HepG2 (cell line): ENCODE measurements at regions not wholly inside any gene's neighbourhood (a gene's known extent, or its start where the extent isn't known, plus 50 kb on each side); places are given as distances from the start of the nearest gene placed in this dataset.

Experiments used
- POLR2A ChIP-seq, 2 experiments: IDR thresholded peaks; 2 replicates each; pipeline ENCODE4 v1.6.1; 2011; ENCODE audit warnings: low read depth in 2 of 2, low read length in 2 of 2, mild to moderate bottlenecking in 1 of 2, moderate library complexity in 1 of 2; ENCODE audit not compliant: insufficient read depth in 1 of 2
- POLR2AphosphoS5 ChIP-seq: IDR thresholded peaks from 2 replicates; pipeline ENCODE4 v1.6.1; 2012; ENCODE audit warnings: low read depth, low read length
- TCF7 ChIP-seq: sonication (generic); IDR thresholded peaks from 2 replicates; pipeline ENCODE4 v1.6.1; 2016; ENCODE audit warnings: antibody characterized with exemption, low read depth
- ZNF138 ChIP-seq: sonication (generic); formaldehyde crosslinking; IDR thresholded peaks from 2 replicates; pipeline ENCODE4 v1.5.0; 2020; ENCODE audit warnings: mild to moderate bottlenecking, low read depth, missing genetic modification reagents
- ZNF331 ChIP-seq: sonication (generic); formaldehyde crosslinking; IDR thresholded peaks from 2 replicates; pipeline ENCODE4 v1.4.0; 2020; ENCODE audit warnings: missing genetic modification reagents
- ZNF577 ChIP-seq: sonication (generic); formaldehyde crosslinking; IDR thresholded peaks from 2 replicates; pipeline ENCODE4 v1.4.0; 2020; ENCODE audit warnings: mild to moderate bottlenecking, low read depth, missing genetic modification reagents, borderline replicate concordance
- ZNF879 ChIP-seq: sonication (generic); formaldehyde crosslinking; IDR thresholded peaks from 2 replicates; pipeline ENCODE4 v1.8.1; 2023; ENCODE audit warnings: missing genetic modification reagents
- TF ChIP-seq, protein P1 (sequence below): sonication (generic); formaldehyde crosslinking; IDR thresholded peaks from 2 replicates; pipeline ENCODE4 v1.5.0; 2020; ENCODE audit warnings: mild to moderate bottlenecking, missing genetic modification reagents, moderate library complexity

DNA sequence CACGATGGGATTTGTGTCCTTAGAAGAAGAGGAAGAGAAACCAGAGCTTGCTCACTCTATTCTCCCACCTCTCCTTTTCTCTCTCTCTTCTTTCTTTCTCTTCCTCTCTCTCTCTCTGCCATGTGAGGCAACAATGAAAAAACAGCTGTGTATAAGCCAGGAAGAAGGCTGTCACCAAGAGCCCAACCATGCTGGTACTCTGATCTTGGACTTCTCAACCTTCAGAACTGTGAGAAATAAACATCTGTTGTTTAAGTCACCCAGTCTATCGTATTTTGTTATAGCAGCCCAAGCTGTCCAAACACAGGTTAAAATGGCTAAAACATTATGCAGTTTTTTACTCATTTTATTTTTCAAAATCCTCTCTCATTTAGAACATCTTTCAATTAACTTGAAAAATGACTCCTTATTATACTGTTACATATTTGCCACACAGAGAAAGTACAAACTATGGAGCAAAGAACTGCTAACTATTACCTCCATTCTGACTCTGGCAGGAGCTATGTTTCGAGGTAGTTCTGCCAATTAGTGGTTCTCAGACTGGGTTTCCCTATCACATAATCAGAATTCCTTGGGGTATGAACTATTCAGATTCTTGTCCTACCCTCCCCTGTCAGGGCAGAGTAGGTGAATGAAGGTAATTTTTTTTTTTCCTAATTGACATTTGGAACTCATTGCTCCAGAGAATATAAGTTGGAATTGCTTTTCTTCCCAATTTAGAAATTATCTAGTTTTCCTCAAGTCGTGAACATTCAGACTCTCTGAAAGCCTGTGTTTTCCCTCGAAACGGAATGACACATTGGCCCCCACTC lies 434.6 kb downstream of the ENC1 start:
- TF ChIP-seq ZNF138 (no peak), ZNF331 (CRISPR knock-in tag) (no peak), POLR2A (IDR thresholded peaks at IDR 0.05; ENCODE audit: insufficient read depth in 1 of 2, low read depth in 2 of 2, low read length in 2 of 2) (no peak), ZNF879 (no peak), TCF7 (no peak), ZNF577 (CRISPR knock-in tag) (no peak), POLR2AphosphoS5 (no peak)
- TF ChIP-seq, protein P1, sequence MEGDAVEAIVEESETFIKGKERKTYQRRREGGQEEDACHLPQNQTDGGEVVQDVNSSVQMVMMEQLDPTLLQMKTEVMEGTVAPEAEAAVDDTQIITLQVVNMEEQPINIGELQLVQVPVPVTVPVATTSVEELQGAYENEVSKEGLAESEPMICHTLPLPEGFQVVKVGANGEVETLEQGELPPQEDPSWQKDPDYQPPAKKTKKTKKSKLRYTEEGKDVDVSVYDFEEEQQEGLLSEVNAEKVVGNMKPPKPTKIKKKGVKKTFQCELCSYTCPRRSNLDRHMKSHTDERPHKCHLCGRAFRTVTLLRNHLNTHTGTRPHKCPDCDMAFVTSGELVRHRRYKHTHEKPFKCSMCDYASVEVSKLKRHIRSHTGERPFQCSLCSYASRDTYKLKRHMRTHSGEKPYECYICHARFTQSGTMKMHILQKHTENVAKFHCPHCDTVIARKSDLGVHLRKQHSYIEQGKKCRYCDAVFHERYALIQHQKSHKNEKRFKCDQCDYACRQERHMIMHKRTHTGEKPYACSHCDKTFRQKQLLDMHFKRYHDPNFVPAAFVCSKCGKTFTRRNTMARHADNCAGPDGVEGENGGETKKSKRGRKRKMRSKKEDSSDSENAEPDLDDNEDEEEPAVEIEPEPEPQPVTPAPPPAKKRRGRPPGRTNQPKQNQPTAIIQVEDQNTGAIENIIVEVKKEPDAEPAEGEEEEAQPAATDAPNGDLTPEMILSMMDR (CRISPR knock-in tag) = no peak
